Prostate gland (tissue), 2 donors: ENCODE measurements at regions not wholly inside any gene's neighbourhood (a gene's known extent, or its start where the extent isn't known, plus 50 kb on each side); places are given as distances from the start of the nearest gene placed in this dataset.

Source experiments
- CTCF ChIP-seq, 4 experiments: fragments of 200-600 bp in 2 of 4; fragments of 450-650 bp in 2 of 4; sonication (generic) in 2 of 4; IDR thresholded peaks; 1 replicate in 3 of 4; 2 replicates in 1 of 4; pipeline ENCODE4 v1.5.1; 2016 to 2019; ENCODE audit warnings: antibody characterized with exemption in 4 of 4, mild to moderate bottlenecking in 2 of 4, moderate library complexity in 2 of 4
- POLR2A ChIP-seq: fragments of 450-650 bp; IDR thresholded peaks from one replicate; pipeline ENCODE4 v1.6.1; 2016; ENCODE audit warnings: antibody characterized with exemption, mild to moderate bottlenecking
- POLR2AphosphoS5 ChIP-seq: sonication (generic); formaldehyde crosslinking; IDR thresholded peaks from one replicate; pipeline ENCODE4 v1.6.1; 2017; ENCODE audit warnings: antibody characterized with exemption

- TF ChIP-seq POLR2A (no peak), CTCF (IDR thresholded peaks at IDR 0.05) (no peak), POLR2AphosphoS5 (no peak)
These were observed 161.8 kb upstream of the CENPE start for GRCh38 chr4:103359900-103360299.
